ENCODE measurements at regions not wholly inside any gene's neighbourhood (a gene's known extent, or its start where the extent isn't known, plus 50 kb on each side); places are given as distances from the start of the nearest gene placed in this dataset.

DNA sequence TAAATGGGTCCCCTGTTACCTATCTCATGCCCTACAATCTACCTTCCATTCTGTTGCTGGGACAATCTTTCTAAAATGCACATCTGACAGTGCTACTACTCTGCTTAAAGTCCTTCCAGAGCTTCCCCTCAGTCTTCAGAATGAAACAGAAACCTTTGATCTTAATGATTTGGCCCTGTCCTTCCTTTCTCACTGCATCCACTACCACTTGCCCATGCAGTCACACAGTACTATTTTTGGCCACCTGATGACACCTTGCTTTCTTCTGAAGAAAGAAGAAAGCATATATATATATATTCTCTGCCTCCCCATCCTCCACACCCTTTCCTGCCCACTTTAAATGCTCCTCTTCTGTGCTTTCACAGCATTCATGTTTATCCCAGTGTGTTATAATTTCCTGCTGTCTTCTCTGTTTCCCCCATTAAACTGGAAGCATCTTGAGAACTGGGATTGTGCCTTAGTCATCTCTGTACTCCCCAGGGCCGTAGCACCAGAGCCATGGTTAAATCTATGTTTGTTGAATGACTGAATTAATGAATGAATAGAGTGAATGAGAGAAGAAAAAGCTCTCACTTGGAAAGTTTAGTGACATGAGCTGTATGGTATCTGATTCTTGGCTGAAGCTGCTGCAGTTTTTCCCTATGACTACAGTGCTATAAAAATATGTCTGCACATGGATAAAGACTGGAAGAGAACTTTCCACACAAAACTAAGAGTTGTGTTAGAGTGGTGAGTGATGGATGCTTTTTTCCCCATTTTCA lies 56.2 kb downstream of the RTL9 start:
- DNase-seq (ENCODE audit: low read depth) = no peak
- H3K4me3 ChIP-seq (ENCODE audit: low read length) = no peak overlapping the region
- TF ChIP-seq, protein P1, sequence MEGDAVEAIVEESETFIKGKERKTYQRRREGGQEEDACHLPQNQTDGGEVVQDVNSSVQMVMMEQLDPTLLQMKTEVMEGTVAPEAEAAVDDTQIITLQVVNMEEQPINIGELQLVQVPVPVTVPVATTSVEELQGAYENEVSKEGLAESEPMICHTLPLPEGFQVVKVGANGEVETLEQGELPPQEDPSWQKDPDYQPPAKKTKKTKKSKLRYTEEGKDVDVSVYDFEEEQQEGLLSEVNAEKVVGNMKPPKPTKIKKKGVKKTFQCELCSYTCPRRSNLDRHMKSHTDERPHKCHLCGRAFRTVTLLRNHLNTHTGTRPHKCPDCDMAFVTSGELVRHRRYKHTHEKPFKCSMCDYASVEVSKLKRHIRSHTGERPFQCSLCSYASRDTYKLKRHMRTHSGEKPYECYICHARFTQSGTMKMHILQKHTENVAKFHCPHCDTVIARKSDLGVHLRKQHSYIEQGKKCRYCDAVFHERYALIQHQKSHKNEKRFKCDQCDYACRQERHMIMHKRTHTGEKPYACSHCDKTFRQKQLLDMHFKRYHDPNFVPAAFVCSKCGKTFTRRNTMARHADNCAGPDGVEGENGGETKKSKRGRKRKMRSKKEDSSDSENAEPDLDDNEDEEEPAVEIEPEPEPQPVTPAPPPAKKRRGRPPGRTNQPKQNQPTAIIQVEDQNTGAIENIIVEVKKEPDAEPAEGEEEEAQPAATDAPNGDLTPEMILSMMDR (conservative IDR thresholded peaks at IDR 0.05; ENCODE audit: low read depth, low read length) = no peak

DNA sequence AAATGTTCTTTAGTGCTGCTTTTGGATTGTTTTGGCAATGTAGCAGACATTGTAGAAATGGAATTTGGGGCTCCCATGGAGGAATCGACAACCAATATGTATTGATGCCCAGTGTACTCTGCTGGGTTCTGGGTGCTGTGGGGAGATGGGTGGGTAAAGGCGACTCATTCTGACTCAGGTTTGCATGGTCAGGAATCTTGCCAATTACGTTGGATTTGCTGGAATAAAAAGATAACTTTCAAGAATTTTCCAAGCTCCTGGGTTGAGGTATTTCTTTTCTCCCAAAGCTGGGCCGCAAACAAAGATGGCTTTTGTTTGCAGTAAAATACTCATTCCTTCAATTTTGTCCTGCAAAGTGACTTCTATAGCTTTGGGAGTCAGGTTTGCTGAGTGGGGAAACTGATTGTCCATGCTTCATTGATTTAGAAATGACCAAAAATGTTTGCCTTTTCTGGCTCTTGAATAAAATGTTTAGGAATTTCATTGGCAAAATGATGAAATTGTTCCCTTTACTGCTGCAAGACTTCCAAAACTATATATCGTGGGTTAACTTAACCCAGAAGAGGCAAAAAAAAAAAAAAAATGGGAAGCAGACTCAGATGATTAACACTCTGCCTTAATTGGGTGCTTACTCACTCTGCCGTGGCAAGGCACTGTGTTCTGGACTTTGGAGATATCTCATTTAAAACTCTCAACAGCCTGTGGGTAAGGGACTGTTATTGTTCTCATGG lies 57.0 kb downstream of the RTL9 start:
- TF ChIP-seq, protein P1 (conservative IDR thresholded peaks at IDR 0.05; ENCODE audit: low read depth, low read length) = no peak
- DNase-seq (ENCODE audit: low read depth) = no peak
- no peak overlapping the region for H3K4me3 ChIP-seq (ENCODE audit: low read length)

DNA sequence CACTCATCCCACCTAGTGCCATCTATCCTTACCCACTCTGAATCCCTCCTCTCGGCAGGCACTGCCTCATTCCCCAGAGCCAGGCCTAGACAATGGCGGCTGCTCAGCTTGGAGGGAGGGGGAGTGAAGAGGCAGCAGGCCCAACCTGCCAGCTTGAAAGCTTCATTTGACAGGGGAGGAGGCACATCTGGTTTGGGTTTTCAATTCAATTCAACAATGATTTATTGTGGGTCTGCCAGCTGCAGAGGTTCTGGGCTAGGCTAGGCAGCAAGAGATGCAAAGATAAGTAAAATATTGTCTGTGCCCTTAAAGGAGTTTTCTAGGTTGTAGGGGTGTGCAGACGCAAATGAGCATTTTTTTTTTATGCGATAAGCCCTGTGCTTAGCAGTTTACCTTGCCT lies 58.5 kb downstream of the RTL9 start:
- no peak overlapping the region for H3K4me3 ChIP-seq (ENCODE audit: low read length)

DNA sequence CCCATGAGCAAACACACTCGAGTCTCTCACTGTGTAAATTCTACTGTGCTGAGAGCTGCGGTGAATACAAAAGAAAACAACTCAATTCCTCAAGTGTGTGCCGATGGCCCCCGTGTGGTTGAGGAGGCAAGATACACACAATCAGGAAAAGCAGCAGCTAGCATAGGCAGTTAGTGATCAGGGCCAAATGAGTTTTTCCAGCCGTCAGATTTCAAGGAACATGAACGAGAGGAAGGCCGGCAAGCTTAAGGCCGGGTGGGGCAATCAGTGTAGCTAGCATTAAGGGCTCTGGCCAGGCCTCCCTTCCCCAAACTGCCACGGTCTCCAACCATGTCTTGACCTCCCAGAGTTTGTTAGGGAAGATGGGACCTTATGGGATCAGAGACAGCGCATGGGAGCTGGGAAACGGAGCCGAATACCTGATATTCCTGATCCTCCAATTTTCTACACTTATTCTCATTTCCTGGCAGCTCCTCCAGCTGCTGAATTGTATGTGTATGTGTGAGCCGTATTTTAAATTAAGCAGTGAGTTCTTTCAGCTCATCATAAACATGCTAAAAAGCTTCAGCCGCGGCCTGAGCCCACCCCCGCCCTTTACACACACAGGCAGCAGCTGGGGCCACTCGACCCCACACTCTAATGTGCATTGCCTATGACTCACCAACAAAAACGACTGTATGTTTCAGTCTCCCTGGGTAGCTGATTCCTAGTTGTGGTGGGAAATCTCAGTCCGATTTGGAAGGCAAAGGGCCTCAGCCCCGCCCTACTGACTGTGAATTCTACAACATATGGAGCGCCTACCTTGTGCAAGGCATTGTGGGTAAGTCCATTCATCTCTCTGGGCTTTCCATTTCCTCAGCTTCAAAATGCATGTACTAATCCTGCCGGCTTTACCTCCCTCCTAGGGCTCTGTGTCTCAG lies 59.9 kb downstream of the RTL9 start:
- H3K4me3 ChIP-seq (ENCODE audit: low read length) = peak overlapping the region; percentile 19
- DNase-seq (ENCODE audit: low read depth) = no peak
- TF ChIP-seq, protein P1 (conservative IDR thresholded peaks at IDR 0.05; ENCODE audit: low read depth, low read length) = peak; percentile 65

More for the DNA sequence above, 58.5 kb downstream of the RTL9 start:
- TF ChIP-seq, protein P1 (conservative IDR thresholded peaks at IDR 0.05; ENCODE audit: low read depth, low read length) = no peak
- no peak for DNase-seq (ENCODE audit: low read depth)

DNA sequence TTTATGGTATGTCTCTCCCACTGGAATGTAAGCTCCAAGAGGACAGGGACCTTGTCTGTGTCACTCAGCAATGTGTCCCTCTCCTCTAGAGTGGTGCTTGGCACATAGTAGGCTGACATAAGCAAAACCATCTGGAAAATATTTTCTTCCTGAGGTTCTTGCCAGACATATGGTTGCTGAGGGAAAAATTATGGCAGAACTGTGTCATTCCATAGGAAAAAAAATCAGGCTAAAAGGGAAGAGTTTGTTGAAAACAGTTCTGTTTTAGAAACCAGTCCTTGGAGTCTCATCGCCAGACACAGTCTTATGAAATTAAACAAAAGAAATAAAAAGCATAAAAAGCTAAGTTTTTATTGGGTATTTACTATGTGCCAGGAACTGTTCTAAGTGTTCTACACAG lies 60.9 kb downstream of the RTL9 start:
- no peak overlapping the region for H3K4me3 ChIP-seq (ENCODE audit: low read length)
- DNase-seq (ENCODE audit: low read depth) = no peak
- TF ChIP-seq, protein P1 (conservative IDR thresholded peaks at IDR 0.05; ENCODE audit: low read depth, low read length) = no peak

DNA sequence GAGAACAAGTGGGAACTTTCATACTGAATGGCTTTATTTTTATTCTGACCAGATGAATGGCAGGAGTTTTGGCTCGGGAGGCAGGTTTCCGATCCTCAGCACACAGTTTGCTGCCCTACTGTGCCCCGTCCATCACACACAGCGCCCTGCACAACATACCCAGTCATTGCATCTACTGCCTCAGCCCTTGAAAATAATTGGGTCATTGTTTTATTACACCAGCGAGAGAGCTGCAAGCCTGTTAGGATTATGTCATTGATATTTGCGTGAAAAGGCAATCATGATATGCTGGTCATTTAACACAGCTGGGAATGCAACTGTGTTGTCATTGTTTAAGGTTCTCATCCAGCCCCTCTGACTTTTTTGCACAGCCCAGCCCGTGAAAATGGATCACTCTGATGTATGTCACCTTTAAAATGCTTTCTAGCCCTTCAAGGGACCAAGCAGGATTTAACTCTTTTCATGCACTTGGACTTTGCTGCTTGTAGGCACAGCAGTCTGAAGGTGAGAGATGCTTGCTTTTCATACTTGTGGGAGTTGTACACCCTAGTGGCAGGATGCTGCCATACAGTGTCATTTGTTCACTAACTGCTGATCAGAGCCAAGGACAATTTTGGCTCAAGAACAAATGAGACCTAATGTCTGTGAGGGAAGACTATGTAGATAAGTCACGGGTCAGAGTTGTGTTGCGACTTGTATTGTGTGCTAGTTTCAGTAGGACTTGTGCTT lies 62.3 kb downstream of the RTL9 start:
- no peak for DNase-seq (ENCODE audit: low read depth)
- TF ChIP-seq, protein P1 (conservative IDR thresholded peaks at IDR 0.05; ENCODE audit: low read depth, low read length) = peak; percentile 43
- H3K4me3 ChIP-seq (ENCODE audit: low read length) = no peak overlapping the region
